Stimulated activated CD4-positive, alpha-beta T cell treated with anti-CD3 and anti-CD28 coated beads, Interleukin-2, amount 100 ng/mL, for 48 hours (primary cell): ENCODE measurements at regions not wholly inside any gene's neighbourhood (a gene's known extent, or its start where the extent isn't known, plus 50 kb on each side); places are given as distances from the start of the nearest gene placed in this dataset.
"Not testable (repeated sequence)": the region's sequence is repeated elsewhere in the genome, so short reads cannot be mapped to it uniquely, and the experiment has no call there.

Experiments
- DNase-seq, 2 donors: peaks; one replicate each; pipeline ENCODE4 v3.0.0-alpha.2; 2020

- not testable (repeated sequence) for DNase-seq
These were observed 125.1 kb downstream of the USP22 start for GRCh38 chr17:20917610-20918306.

- no peak for DNase-seq
These were observed 122.6 kb downstream of the USP22 start for GRCh38 chr17:20920095-20920814.

- no peak for DNase-seq
These were observed 122.0 kb downstream of the USP22 start for GRCh38 chr17:20920815-20921199.

GRCh38 chr17:20922128-20922670, 120.6 kb downstream of the USP22 start:
- DNase-seq = no peak

- no peak for DNase-seq
These were observed 118.5 kb downstream of the USP22 start for GRCh38 chr17:20924306-20924705.

- DNase-seq = no peak
These were observed 117.7 kb downstream of the USP22 start for GRCh38 chr17:20925091-20925490.

GRCh38 chr17:20925954-20926353, 116.9 kb downstream of the USP22 start:
- no peak for DNase-seq

GRCh38 chr17:20926532-20926931, 116.3 kb downstream of the USP22 start:
- DNase-seq = no peak

- DNase-seq = no peak
These were observed 115.4 kb downstream of the USP22 start for GRCh38 chr17:20927308-20927977.

GRCh38 chr17:20929334-20929733, 113.5 kb downstream of the USP22 start:
- DNase-seq = no peak

GRCh38 chr17:20930081-20930760, 112.6 kb downstream of the USP22 start:
- DNase-seq = no peak

GRCh38 chr17:20933040-20933439, 109.8 kb downstream of the USP22 start:
- DNase-seq = not testable (repeated sequence)

- no peak for DNase-seq
These were observed 108.5 kb downstream of the USP22 start for GRCh38 chr17:20934288-20934687.

- DNase-seq = no peak
These were observed 107.1 kb downstream of the USP22 start for GRCh38 chr17:20935740-20936139.

- no peak for DNase-seq
These were observed 104.6 kb downstream of the USP22 start for GRCh38 chr17:20938244-20938643.

- no peak for DNase-seq
These were observed 103.7 kb downstream of the USP22 start for GRCh38 chr17:20938988-20939615.

- no peak for DNase-seq
These were observed 100.9 kb downstream of the USP22 start for GRCh38 chr17:20941872-20942271.

GRCh38 chr17:20944014-20944865, 98.6 kb downstream of the USP22 start:
- DNase-seq = peak in 1 of 2 donors; percentile 9

- DNase-seq = not testable (repeated sequence)
These were observed 95.1 kb downstream of the USP22 start for GRCh38 chr17:20947708-20948107.

- DNase-seq = peak in 1 of 2 donors; percentile 13
These were observed 93.6 kb downstream of the USP22 start for GRCh38 chr17:20948984-20949777.
